ENCODE measurements at regions not wholly inside any gene's neighbourhood (a gene's known extent, or its start where the extent isn't known, plus 50 kb on each side); places are given as distances from the start of the nearest gene placed in this dataset.

DNA sequence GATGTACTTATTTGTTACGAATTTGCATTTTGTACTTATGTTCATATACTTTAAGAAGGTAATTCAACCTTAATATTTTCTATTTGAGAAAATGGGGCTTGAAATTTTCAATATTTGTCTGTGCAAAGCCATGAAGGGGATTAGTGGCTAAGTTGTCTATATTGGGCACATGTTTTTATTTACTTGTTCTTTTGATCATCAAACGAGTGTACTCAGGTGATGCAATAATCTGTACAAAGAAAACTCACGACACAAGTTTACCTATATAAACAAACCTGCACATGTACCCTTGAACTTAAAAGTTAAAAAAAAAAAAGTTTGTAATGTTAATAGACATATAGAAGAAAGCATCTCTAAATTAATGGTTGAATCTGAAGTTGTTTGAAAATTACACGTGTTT is 658.9 kb upstream of the SYT4 start:
- no peak for DNase-seq (ENCODE audit: low spot score)
- H3K4me3 Mint-ChIP-seq (ENCODE audit: unreplicated experiment): no peak overlapping the region
- H3K4me1 Mint-ChIP-seq (ENCODE audit: low read depth): peaks cover 11% of the 10 kb centered on the region
- H3K36me3 Mint-ChIP-seq (ENCODE audit: low read depth): no peaks in the 10 kb centered on the region
- no peaks in the 10 kb centered on the region for H3K9me3 Mint-ChIP-seq (ENCODE audit: low read depth)
- H3K27ac Mint-ChIP-seq (ENCODE audit: unreplicated experiment): no peak overlapping the region
- TF ChIP-seq, protein P1, sequence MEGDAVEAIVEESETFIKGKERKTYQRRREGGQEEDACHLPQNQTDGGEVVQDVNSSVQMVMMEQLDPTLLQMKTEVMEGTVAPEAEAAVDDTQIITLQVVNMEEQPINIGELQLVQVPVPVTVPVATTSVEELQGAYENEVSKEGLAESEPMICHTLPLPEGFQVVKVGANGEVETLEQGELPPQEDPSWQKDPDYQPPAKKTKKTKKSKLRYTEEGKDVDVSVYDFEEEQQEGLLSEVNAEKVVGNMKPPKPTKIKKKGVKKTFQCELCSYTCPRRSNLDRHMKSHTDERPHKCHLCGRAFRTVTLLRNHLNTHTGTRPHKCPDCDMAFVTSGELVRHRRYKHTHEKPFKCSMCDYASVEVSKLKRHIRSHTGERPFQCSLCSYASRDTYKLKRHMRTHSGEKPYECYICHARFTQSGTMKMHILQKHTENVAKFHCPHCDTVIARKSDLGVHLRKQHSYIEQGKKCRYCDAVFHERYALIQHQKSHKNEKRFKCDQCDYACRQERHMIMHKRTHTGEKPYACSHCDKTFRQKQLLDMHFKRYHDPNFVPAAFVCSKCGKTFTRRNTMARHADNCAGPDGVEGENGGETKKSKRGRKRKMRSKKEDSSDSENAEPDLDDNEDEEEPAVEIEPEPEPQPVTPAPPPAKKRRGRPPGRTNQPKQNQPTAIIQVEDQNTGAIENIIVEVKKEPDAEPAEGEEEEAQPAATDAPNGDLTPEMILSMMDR (IDR thresholded peaks at IDR 0.05): no peak
- no peaks in the 10 kb centered on the region for H3K27me3 Mint-ChIP-seq (ENCODE audit: low read depth)

DNA sequence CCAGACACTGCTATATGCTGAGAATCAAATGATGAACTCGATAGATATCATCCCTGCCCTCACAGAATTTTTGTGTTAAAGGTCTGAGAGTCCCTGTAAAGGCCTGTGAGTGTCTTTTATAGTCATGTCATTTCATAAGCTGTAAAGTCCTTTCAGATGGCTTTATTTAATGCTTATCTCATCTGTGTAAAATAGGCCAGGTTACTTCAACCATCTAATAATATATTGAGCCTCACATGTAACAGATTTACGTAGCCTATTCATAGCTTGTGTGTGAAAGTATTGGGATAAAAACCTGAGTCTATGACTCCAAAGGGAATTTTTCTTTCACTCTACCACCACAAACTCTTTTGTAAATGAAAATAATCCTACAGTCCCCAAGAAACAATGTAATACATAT is 672.0 kb upstream of the SYT4 start:
- no peak overlapping the region for H3K27ac Mint-ChIP-seq (ENCODE audit: unreplicated experiment)
- DNase-seq (ENCODE audit: low spot score): no peak

DNA sequence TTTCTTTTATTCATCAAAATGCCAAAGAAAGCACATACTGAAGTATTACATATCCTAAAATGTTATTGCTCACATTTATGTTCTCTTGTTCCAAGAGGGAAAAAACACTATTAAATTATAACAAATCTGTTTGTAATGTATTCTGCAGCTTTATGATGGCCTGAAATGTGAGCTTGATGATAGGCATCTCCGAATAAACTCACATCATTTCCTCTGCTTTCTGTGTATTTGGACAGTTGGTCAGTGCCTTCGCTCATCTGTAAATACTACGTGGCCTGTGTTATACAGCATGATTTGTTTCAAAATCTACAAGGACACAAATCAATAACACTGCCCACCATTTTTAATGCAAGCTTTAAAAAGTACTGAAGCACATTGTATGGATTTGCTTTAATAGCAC is 672.8 kb upstream of the SYT4 start:
- no peaks in the 10 kb centered on the region for H3K4me1 Mint-ChIP-seq (ENCODE audit: low read depth)
- no peak overlapping the region for H3K4me3 Mint-ChIP-seq (ENCODE audit: unreplicated experiment)
- no peak overlapping the region for H3K27ac Mint-ChIP-seq (ENCODE audit: unreplicated experiment)
- no peaks in the 10 kb centered on the region for H3K27me3 Mint-ChIP-seq (ENCODE audit: low read depth)
- no peaks in the 10 kb centered on the region for H3K36me3 Mint-ChIP-seq (ENCODE audit: low read depth)
- H3K9me3 Mint-ChIP-seq (ENCODE audit: low read depth): peaks cover 6% of the 10 kb centered on the region
- no peak for DNase-seq (ENCODE audit: low spot score)
- TF ChIP-seq, protein P1 (IDR thresholded peaks at IDR 0.05): no peak

More for the DNA sequence above, 672.0 kb upstream of the SYT4 start:
- H3K36me3 Mint-ChIP-seq (ENCODE audit: low read depth): no peaks in the 10 kb centered on the region
- H3K4me3 Mint-ChIP-seq (ENCODE audit: unreplicated experiment): no peak overlapping the region
- H3K27me3 Mint-ChIP-seq (ENCODE audit: low read depth): no peaks in the 10 kb centered on the region
- TF ChIP-seq, protein P1 (IDR thresholded peaks at IDR 0.05): no peak
- H3K9me3 Mint-ChIP-seq (ENCODE audit: low read depth): peaks cover 6% of the 10 kb centered on the region
- no peaks in the 10 kb centered on the region for H3K4me1 Mint-ChIP-seq (ENCODE audit: low read depth)

DNA sequence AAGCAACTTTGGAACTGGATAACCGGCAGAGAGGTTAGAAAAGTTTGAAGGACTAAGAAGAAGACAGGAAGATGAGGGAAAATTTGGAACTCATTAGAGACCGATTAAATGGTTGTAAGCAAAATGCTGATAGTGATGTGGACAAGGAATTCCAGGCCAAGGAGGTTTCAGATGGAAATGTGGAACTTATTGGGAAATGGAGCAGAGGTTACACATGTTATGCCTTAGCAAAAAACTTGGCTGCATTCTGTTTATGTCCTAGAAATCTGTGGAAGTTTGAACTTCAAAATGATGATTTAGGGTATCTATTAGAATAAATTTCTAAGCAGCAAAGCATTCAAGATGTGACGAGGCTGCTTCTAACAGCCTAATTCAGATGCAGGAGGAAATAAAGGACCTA is 675.1 kb upstream of the SYT4 start:
- no peaks in the 10 kb centered on the region for H3K27me3 Mint-ChIP-seq (ENCODE audit: low read depth)
- no peaks in the 10 kb centered on the region for H3K36me3 Mint-ChIP-seq (ENCODE audit: low read depth)
- H3K9me3 Mint-ChIP-seq (ENCODE audit: low read depth): peaks cover 6% of the 10 kb centered on the region
- H3K4me1 Mint-ChIP-seq (ENCODE audit: low read depth): peaks cover 7% of the 10 kb centered on the region
- H3K4me3 Mint-ChIP-seq (ENCODE audit: unreplicated experiment): no peak overlapping the region
- H3K27ac Mint-ChIP-seq (ENCODE audit: unreplicated experiment): no peak overlapping the region
- TF ChIP-seq, protein P1 (IDR thresholded peaks at IDR 0.05): no peak
- no peak for DNase-seq (ENCODE audit: low spot score)

DNA sequence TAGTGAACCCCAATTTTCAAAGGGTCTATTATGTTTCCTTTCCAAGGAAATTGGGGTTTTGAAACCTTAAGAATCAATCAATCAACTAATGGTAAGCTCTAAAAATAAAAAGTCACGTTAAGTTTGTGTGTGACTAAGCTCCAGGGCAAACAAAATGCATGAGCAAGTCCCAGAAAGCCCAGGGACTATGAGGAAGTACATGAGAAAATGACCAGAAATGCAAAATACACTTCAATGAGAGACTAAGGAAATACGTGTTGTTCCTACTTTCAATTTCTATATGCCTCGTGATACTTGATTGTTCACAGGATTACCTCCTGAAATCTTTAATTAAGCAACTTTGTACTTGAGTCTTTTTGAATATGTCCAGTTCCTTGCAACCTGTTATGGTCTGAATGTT is 684.4 kb upstream of the SYT4 start:
- H3K9me3 Mint-ChIP-seq (ENCODE audit: low read depth): no peaks in the 10 kb centered on the region
- H3K4me1 Mint-ChIP-seq (ENCODE audit: low read depth): peaks cover under 1% of the 10 kb centered on the region
- no peaks in the 10 kb centered on the region for H3K27me3 Mint-ChIP-seq (ENCODE audit: low read depth)
- no peaks in the 10 kb centered on the region for H3K36me3 Mint-ChIP-seq (ENCODE audit: low read depth)
- DNase-seq (ENCODE audit: low spot score): no peak
- TF ChIP-seq, protein P1 (IDR thresholded peaks at IDR 0.05): no peak
- no peak overlapping the region for H3K4me3 Mint-ChIP-seq (ENCODE audit: unreplicated experiment)
- no peak overlapping the region for H3K27ac Mint-ChIP-seq (ENCODE audit: unreplicated experiment)

Measured in chondrocyte (in vitro differentiated cells).